GM23338 (cell line): ENCODE measurements at regions not wholly inside any gene's neighbourhood (a gene's known extent, or its start where the extent isn't known, plus 50 kb on each side); places are given as distances from the start of the nearest gene placed in this dataset.
"Not testable (repeated sequence)": the region's sequence is repeated elsewhere in the genome, so short reads cannot be mapped to it uniquely, and the experiment has no call there.

Source experiments
- CTCF ChIP-seq, 2 experiments: fragments of 200-600 bp in 1 of 2; sonication (generic) in 1 of 2; conservative IDR thresholded peaks; 2 replicates each; pipeline versions ENCODE4 v1.5.1 to v1.6.1; 2016 to 2017; ENCODE audit warnings: antibody characterized with exemption in 2 of 2, low read depth in 2 of 2, mild to moderate bottlenecking in 2 of 2, moderate library complexity in 1 of 2
- EZH2 ChIP-seq: fragments of 200-600 bp; sonication (generic); IDR thresholded peaks from one replicate; pipeline ENCODE4 v1.8.0; 2017; ENCODE audit warnings: antibody characterized with exemption, mild to moderate bottlenecking, low read depth; ENCODE audit not compliant: unreplicated experiment
- EZH2phosphoT487 ChIP-seq: fragments of 200-600 bp; sonication (generic); IDR thresholded peaks from one replicate; pipeline ENCODE4 v1.8.1; 2018; ENCODE audit warnings: antibody characterized with exemption; ENCODE audit not compliant: unreplicated experiment
- POLR2AphosphoS5 ChIP-seq: IDR thresholded peaks from 2 replicates; pipeline ENCODE4 v1.6.1; 2016; ENCODE audit warnings: antibody characterized with exemption, low read depth
- TF ChIP-seq, protein P1 (sequence below): IDR thresholded peaks from one replicate; pipeline ENCODE4 v1.6.1; 2018; ENCODE audit warnings: antibody characterized with exemption; ENCODE audit not compliant: unreplicated experiment

DNA sequence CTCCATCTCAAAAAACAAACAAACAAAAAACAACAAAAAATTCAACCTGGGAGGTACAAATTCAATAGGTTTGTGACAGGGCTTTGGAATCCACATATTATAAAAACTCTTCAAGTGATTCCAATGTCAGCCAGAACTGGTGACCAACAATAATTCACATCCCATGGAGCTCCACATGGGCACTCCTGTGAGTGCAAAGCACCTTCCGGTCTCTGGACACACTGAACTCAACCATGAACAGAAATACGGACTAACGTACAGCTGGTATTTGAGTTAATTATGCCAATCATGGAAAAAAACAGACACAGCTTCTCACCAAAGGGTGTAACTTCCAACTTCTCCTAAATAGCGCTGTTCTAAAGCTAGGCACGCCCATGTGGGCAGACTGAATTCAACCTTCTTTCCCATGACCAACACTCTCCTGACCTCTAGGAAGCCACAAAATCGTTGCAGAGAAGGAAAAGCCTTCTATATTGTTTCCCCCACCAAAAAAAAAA is 62.0 kb upstream of the CDR2 start:
- not testable (repeated sequence) for TF ChIP-seq CTCF (conservative IDR thresholded peaks at IDR 0.05; ENCODE audit: low read depth in 2 of 2); EZH2phosphoT487; EZH2; POLR2AphosphoS5
- TF ChIP-seq, protein P1, sequence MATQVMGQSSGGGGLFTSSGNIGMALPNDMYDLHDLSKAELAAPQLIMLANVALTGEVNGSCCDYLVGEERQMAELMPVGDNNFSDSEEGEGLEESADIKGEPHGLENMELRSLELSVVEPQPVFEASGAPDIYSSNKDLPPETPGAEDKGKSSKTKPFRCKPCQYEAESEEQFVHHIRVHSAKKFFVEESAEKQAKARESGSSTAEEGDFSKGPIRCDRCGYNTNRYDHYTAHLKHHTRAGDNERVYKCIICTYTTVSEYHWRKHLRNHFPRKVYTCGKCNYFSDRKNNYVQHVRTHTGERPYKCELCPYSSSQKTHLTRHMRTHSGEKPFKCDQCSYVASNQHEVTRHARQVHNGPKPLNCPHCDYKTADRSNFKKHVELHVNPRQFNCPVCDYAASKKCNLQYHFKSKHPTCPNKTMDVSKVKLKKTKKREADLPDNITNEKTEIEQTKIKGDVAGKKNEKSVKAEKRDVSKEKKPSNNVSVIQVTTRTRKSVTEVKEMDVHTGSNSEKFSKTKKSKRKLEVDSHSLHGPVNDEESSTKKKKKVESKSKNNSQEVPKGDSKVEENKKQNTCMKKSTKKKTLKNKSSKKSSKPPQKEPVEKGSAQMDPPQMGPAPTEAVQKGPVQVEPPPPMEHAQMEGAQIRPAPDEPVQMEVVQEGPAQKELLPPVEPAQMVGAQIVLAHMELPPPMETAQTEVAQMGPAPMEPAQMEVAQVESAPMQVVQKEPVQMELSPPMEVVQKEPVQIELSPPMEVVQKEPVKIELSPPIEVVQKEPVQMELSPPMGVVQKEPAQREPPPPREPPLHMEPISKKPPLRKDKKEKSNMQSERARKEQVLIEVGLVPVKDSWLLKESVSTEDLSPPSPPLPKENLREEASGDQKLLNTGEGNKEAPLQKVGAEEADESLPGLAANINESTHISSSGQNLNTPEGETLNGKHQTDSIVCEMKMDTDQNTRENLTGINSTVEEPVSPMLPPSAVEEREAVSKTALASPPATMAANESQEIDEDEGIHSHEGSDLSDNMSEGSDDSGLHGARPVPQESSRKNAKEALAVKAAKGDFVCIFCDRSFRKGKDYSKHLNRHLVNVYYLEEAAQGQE = not testable (repeated sequence)
